Body of pancreas (tissue), 4 donors: ENCODE measurements at regions not wholly inside any gene's neighbourhood (a gene's known extent, or its start where the extent isn't known, plus 50 kb on each side); places are given as distances from the start of the nearest gene placed in this dataset.

Experiments
- ATAC-seq: fragments of 150-250 bp; one replicate; pipeline ENCODE4 v1.9.1; 2016
- DNase-seq, 4 donors: peaks; one replicate each; pipeline ENCODE4 v3.0.0-alpha.2; 2019
- H3K27ac ChIP-seq, 4 donors: fragments of 200-600 bp; sonication (generic); 1 replicate in 3 of 4; 2 replicates in 1 of 4; pipeline versions ENCODE4 v1.5.1 to v1.6.1; 2016 to 2019; ENCODE audit warnings: mild to moderate bottlenecking in 1 of 4, mixed read lengths in 1 of 4, moderate library complexity in 1 of 4
- H3K27me3 ChIP-seq, 2 donors: fragments of 200-600 bp; sonication (generic); one replicate each; pipeline ENCODE4 v1.6.0; 2016; ENCODE audit warnings: mild to moderate bottlenecking in 1 of 2
- H3K36me3 ChIP-seq, 2 donors: fragments of 200-600 bp; sonication (generic); replicated peaks in 1 of 2; 2 replicates each; pipeline ENCODE4 v1.5.1; 2016; ENCODE audit warnings: low read depth in 2 of 2; ENCODE audit not compliant: insufficient read depth in 1 of 2
- H3K4me1 ChIP-seq: fragments of 200-600 bp; sonication (generic); one replicate; pipeline ENCODE4 v1.6.0; 2016
- H3K4me3 ChIP-seq, 2 donors: fragments of 200-600 bp; sonication (generic); 1 replicate in 1 of 2; 2 replicates in 1 of 2; pipeline ENCODE4 v1.5.1; 2016 to 2019
- H3K9me3 ChIP-seq, 3 donors: fragments of 200-600 bp; sonication (generic); 1 replicate in 2 of 3; 2 replicates in 1 of 3; pipeline ENCODE4 v1.5.1; 2016
- CTCF ChIP-seq, 7 experiments: fragments of 450-650 bp in 4 of 7; fragments of 200-600 bp in 3 of 7; sonication (generic) in 3 of 7; IDR thresholded peaks; one replicate each; pipeline ENCODE4 v1.5.1; 2016 to 2019; ENCODE audit warnings: antibody characterized with exemption in 7 of 7
- POLR2A ChIP-seq, 3 donors: fragments of 450-650 bp; IDR thresholded peaks; one replicate each; pipeline ENCODE4 v1.6.1; 2016; ENCODE audit warnings: antibody characterized with exemption in 3 of 3, mild to moderate bottlenecking in 2 of 3
- WGBS, 2 donors: methylation state at CpG; one replicate each; pipeline ENCODE4 v1.1.5; 2017; 5-methylcytosine and 5-hydroxymethylcytosine counted together
- intact Hi-C: fragments of 100-400 bp; cut with DNase I; formaldehyde crosslinking; loops from one replicate; pipeline ENCODE4 v1.15.1; 2023

GRCh38 chr14:83568141-83568540 is 1961.8 kb upstream of the FLRT2 start:
- no peak overlapping the region for H3K27ac ChIP-seq
- no peaks in the 10 kb centered on the region for H3K4me1 ChIP-seq
- ATAC-seq (no peak), DNase-seq (no peak)
- H3K9me3 ChIP-seq, result no peaks in the 10 kb centered on the region
- H3K4me3 ChIP-seq, result no peak overlapping the region
- H3K36me3 ChIP-seq, result no peaks in the 10 kb centered on the region
- WGBS, 2 donors, result 53 to 79% methylated on average over 1 of the region's 1 CpG
- no peaks in the 10 kb centered on the region for H3K27me3 ChIP-seq
- no peak for TF ChIP-seq POLR2A (IDR thresholded peaks at IDR 0.05)
- TF ChIP-seq CTCF (IDR thresholded peaks at IDR 0.05), result no peak
- intact Hi-C loops, result no loop called here

- Histone ChIP-seq H3K27me3 (no peaks in the 10 kb centered on the region), H3K9me3 (no peaks in the 10 kb centered on the region), H3K27ac (no peak overlapping the region), H3K4me3 (no peak overlapping the region), H3K36me3 (no peaks in the 10 kb centered on the region), H3K4me1 (no peaks in the 10 kb centered on the region)
- DNase-seq (no peak), ATAC-seq (no peak)
- TF ChIP-seq POLR2A (IDR thresholded peaks at IDR 0.05) (no peak), CTCF (IDR thresholded peaks at IDR 0.05) (no peak)
- WGBS, 2 donors, result 73 to 84% methylated on average over 1 of the region's 1 CpG
- intact Hi-C loops, result no loop called here
Measured at GRCh38 chr14:83575301-83575700, 1954.6 kb upstream of the FLRT2 start.

- Histone ChIP-seq H3K4me3 (no peak overlapping the region), H3K27ac (no peak overlapping the region), H3K4me1 (no peaks in the 10 kb centered on the region), H3K9me3 (peaks cover 0 to 6% (median 0%) of the 10 kb centered on the region in 3 donors), H3K27me3 (no peaks in the 10 kb centered on the region), H3K36me3 (no peaks in the 10 kb centered on the region)
- ATAC-seq (no peak), DNase-seq (no peak)
- TF ChIP-seq CTCF (IDR thresholded peaks at IDR 0.05) (no peak), POLR2A (IDR thresholded peaks at IDR 0.05) (no peak)
- intact Hi-C loops, result no loop called here
Measured at GRCh38 chr14:83583201-83583600, 1946.7 kb upstream of the FLRT2 start.

GRCh38 chr14:83594874-83595273 is 1935.1 kb upstream of the FLRT2 start:
- H3K36me3 ChIP-seq, result no peaks in the 10 kb centered on the region
- H3K27ac ChIP-seq, result no peak overlapping the region
- intact Hi-C loops, result no loop called here
- H3K27me3 ChIP-seq, result no peaks in the 10 kb centered on the region
- DNase-seq (no peak), ATAC-seq (no peak)
- no peak for TF ChIP-seq CTCF (IDR thresholded peaks at IDR 0.05)
- TF ChIP-seq POLR2A (IDR thresholded peaks at IDR 0.05), result no peak
- no peak overlapping the region for H3K4me3 ChIP-seq
- H3K4me1 ChIP-seq, result no peaks in the 10 kb centered on the region
- WGBS, 2 donors, result 95% methylated on average over 13 of the region's 13 CpGs
- no peaks in the 10 kb centered on the region for H3K9me3 ChIP-seq

- intact Hi-C loops, result no loop called here
- Histone ChIP-seq H3K27ac (no peak overlapping the region), H3K4me3 (no peak overlapping the region), H3K36me3 (no peaks in the 10 kb centered on the region), H3K27me3 (no peaks in the 10 kb centered on the region), H3K9me3 (no peaks in the 10 kb centered on the region), H3K4me1 (no peaks in the 10 kb centered on the region)
- ATAC-seq (no peak), DNase-seq (no peak)
- 86 to 92% methylated on average over 2 to 9 of the region's 9 CpGs for WGBS, 2 donors
- TF ChIP-seq POLR2A (IDR thresholded peaks at IDR 0.05) (no peak), CTCF (IDR thresholded peaks at IDR 0.05) (no peak)
Measured at GRCh38 chr14:83607682-83608081, 1922.3 kb upstream of the FLRT2 start.
